KOPT-K1 (cell line): ENCODE measurements at regions not wholly inside any gene's neighbourhood (a gene's known extent, or its start where the extent isn't known, plus 50 kb on each side); places are given as distances from the start of the nearest gene placed in this dataset.

Experiments
- H3K27ac ChIP-seq: fragments of 200-600 bp; sonication (generic); 2 replicates; pipeline ENCODE4 v1.5.1; 2016; ENCODE audit warnings: antibody characterized with exemption, mild to moderate bottlenecking, low read depth, low read length; ENCODE audit not compliant: poor library complexity, severe bottlenecking
- H3K36me3 ChIP-seq: fragments of 200-600 bp; sonication (generic); 2 replicates; pipeline ENCODE4 v1.5.1; 2017; ENCODE audit warnings: antibody characterized with exemption, mild to moderate bottlenecking, low read length, moderate library complexity; ENCODE audit not compliant: insufficient read depth
- H3K9me3 ChIP-seq: fragments of 200-600 bp; sonication (generic); 2 replicates; pipeline ENCODE4 v1.5.1; 2017; ENCODE audit warnings: antibody characterized with exemption, low read length, mild to moderate bottlenecking; ENCODE audit not compliant: insufficient read depth, poor library complexity, severe bottlenecking

GRCh38 chr9:129334105-129334935, 156.3 kb upstream of the IER5L start:
- H3K9me3 ChIP-seq, result peaks cover 8% of the 10 kb centered on the region
- no peak overlapping the region for H3K27ac ChIP-seq
- no peaks in the 10 kb centered on the region for H3K36me3 ChIP-seq

GRCh38 chr9:129333617-129334104, 155.6 kb upstream of the IER5L start:
- H3K9me3 ChIP-seq, result peaks cover 8% of the 10 kb centered on the region
- H3K27ac ChIP-seq, result no peak overlapping the region
- H3K36me3 ChIP-seq, result no peaks in the 10 kb centered on the region

GRCh38 chr9:129332581-129332980, 154.5 kb upstream of the IER5L start:
- H3K27ac ChIP-seq, result no peak overlapping the region
- H3K9me3 ChIP-seq, result peaks cover 8% of the 10 kb centered on the region
- H3K36me3 ChIP-seq, result no peaks in the 10 kb centered on the region

- no peak overlapping the region for H3K27ac ChIP-seq
- no peaks in the 10 kb centered on the region for H3K36me3 ChIP-seq
- peaks cover 8% of the 10 kb centered on the region for H3K9me3 ChIP-seq
These were observed 153.9 kb upstream of the IER5L start for GRCh38 chr9:129331772-129332500.

GRCh38 chr9:129331493-129331765, 153.4 kb upstream of the IER5L start:
- Histone ChIP-seq H3K27ac (no peak overlapping the region), H3K36me3 (no peaks in the 10 kb centered on the region)

GRCh38 chr9:129330711-129331492, 152.8 kb upstream of the IER5L start:
- no peak overlapping the region for H3K27ac ChIP-seq
- no peaks in the 10 kb centered on the region for H3K36me3 ChIP-seq
- H3K9me3 ChIP-seq, result peaks cover 8% of the 10 kb centered on the region

More at GRCh38 chr9:129331493-129331765, 153.4 kb upstream of the IER5L start:
- peaks cover 8% of the 10 kb centered on the region for H3K9me3 ChIP-seq

GRCh38 chr9:129328355-129329042, 150.4 kb upstream of the IER5L start:
- Histone ChIP-seq H3K27ac (peak overlapping the region; percentile 50), H3K9me3 (peaks cover 8% of the 10 kb centered on the region), H3K36me3 (no peaks in the 10 kb centered on the region)

GRCh38 chr9:129327552-129328328, 149.7 kb upstream of the IER5L start:
- no peaks in the 10 kb centered on the region for H3K36me3 ChIP-seq
- H3K27ac ChIP-seq, result peak overlapping the region; percentile 50
- peaks cover 8% of the 10 kb centered on the region for H3K9me3 ChIP-seq

GRCh38 chr9:129326061-129327005, 148.3 kb upstream of the IER5L start:
- Histone ChIP-seq H3K9me3 (peaks cover 8% of the 10 kb centered on the region), H3K27ac (no peak overlapping the region), H3K36me3 (no peaks in the 10 kb centered on the region)

- Histone ChIP-seq H3K9me3 (no peaks in the 10 kb centered on the region), H3K36me3 (no peaks in the 10 kb centered on the region), H3K27ac (no peak overlapping the region)
These were observed 146.9 kb upstream of the IER5L start for GRCh38 chr9:129324808-129325502.

GRCh38 chr9:129323999-129324553, 146.0 kb upstream of the IER5L start:
- Histone ChIP-seq H3K9me3 (no peaks in the 10 kb centered on the region), H3K27ac (no peak overlapping the region), H3K36me3 (no peaks in the 10 kb centered on the region)

- Histone ChIP-seq H3K27ac (no peak overlapping the region), H3K9me3 (no peaks in the 10 kb centered on the region), H3K36me3 (no peaks in the 10 kb centered on the region)
These were observed 145.4 kb upstream of the IER5L start for GRCh38 chr9:129323376-129323998.
